CD4-positive, alpha-beta T cell treated with Interleukin-2 at 100 ng/mL for 4 hours (primary cell): ENCODE measurements at regions not wholly inside any gene's neighbourhood (a gene's known extent, or its start where the extent isn't known, plus 50 kb on each side); places are given as distances from the start of the nearest gene placed in this dataset.

Experiments used
- DNase-seq: peaks from one replicate; pipeline ENCODE4 v3.0.0-alpha.2; 2020; ENCODE audit warnings: low spot score

DNA sequence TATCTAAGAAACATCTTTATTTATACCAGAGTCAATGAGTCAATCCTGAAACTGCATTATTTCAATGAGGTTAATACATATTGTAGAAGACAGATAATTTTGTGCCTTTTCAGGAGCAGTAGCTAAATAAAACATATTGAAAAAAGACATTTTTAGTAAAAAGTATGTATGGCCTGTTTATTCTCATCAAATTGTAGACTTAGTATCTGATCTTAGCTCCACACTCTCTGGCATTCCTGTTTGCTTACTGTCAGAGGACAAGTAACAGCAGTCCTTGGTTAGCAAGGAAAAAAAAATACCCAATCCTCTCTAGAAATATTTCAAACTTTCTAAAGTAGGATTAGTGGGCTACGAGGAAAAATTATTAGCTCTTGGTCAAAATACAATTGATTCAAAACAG lies 50.5 kb upstream of the GUCY1A1 start:
- no peak for DNase-seq

DNA sequence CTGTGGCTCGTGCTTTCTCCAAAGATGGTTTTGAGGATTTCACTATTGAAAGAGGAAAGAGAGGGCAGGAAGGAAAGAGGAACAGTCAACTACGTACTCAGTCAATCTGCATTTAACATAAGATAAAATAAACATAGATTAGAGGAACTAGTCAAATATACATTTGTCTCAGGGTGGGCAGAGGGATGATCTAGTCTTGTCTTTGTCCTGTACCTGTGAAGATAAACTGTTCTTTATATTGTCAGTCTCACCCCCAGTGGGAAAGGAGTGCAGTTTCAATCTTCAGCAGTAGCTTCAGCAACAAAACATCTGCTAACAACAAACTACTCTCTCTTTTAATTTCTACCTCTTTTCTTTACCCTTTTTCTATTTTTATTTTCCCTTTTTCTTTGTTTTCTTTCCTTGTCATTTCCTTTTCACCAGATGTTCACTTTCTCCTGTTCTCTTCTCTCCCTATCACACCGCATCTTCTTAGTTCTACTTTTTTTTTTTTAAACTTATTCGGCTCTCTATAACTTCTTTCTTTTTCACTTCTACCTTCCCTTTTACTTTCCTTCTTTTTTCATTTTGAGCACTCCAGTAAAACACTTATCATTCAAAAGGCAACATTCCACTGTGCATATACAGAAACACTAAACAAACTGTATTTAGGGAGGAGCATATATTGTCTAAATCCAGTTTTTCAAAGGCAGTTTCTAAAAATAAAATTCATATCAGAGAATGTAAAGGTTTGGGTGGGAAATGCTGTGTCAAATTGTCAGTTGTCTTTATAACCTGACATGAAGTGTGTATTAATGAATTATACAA lies 51.4 kb upstream of the GUCY1A1 start:
- no peak for DNase-seq

DNA sequence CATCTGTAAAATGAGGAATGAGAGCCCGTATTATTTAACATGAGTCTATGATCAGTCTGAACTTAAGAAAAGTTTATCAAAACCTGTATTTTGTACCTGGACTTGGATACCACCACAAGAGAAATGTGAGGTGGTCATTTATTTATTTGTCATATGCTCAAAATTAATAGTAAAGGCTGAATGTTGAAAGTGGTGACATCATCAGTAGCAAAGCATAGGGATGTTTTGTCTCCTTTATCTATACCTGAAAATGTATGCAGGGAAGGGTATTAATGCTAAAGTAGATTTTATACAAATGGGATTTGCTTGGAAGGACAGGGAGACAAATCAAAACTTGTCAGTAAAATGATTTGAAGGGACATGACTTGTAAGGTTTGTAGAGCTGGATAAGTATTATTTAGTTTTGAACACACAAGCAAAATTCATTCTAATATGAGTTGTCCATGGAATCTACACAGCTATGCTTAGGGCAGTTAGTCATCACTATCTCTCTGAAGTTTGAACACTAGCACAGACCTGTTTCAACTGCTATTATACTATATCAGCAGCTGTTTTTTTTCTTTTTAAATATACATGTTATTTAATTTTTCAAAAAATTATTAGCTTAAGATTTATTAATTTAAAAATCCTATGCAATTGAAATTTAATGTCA lies 52.4 kb upstream of the GUCY1A1 start:
- no peak for DNase-seq

DNA sequence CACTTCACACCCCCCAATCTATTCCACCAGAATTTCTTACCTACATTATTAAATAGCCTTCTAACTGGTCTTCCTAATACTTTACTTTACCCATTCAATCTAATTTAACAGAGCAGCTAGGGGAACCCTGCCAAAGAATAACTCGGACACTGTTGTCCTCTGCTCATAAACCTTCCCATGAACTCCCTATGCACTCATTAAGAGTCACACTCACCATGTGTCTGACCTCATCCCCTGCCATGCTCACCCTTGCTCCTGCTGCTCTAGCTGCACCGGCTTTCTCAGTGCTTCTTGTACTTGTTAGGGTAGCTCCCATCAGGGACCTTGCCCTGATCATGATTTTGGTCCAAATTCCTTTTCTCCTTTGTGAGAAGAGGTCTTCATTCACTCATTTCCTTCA lies 54.6 kb upstream of the GUCY1A1 start:
- no peak for DNase-seq

DNA sequence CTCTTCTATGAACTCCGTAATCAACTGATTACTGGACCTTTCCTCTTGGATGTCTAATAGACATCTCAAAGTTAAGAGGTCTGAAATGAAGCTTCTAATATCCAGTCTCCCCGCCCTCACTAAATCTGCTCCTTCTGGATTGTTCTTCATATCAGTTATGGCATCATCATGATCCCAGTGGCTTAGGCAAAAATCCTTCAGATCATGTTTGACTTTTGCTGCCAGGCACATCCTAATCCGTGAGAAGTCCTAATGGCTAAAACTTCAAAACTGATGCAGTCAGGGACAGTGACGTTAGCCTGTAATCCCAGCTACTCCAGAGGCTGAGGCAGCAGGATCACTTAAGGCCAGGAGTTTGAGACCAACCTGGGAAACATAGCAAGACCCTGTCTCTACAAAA lies 55.1 kb upstream of the GUCY1A1 start:
- no peak for DNase-seq

DNA sequence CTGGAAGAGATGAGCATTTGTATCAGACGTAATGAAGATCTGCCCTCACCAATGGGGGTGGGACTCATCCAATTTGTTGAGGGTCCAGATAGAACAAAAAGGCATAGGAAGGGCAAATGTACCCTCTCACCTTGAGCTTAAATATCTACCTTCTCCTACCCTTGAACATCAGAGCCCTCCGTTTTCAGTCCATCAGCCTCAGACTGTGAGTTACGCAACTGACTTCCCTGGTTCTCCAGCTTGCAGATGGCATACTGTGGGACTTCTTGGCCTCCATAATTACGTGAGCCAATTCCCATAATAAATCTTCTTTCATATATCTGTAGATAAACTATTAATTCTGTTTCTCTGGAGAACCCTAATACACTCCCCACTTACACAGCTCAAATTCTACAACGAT lies 56.5 kb upstream of the GUCY1A1 start:
- no peak for DNase-seq

DNA sequence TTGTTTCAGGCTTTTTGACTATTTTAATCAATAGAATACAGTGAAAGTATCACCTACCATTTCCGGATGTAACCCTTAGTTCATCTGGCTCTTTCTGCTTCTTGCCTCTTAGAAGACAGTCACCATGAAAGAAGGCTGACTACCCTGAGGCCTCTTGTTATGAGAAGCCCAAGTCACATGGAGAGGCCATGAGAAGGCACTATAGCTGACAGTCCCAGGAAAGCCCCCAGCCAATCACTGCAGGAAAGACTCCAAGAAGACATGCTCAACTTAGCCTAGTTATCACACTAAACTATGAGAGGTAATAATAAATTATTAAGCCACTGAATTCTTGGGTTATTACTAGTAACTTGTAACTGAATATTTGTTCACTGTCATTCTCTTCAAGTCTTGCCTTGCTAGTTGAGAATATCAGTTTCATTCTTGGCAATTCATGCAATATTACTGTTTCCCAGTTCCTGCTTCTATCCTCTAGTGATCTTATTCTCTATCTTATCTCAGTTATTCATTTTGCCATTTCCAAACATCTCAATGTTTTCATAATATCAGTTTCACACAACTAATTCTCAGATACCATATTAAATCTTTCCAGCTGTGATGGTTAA lies 57.1 kb upstream of the GUCY1A1 start:
- no peak for DNase-seq

DNA sequence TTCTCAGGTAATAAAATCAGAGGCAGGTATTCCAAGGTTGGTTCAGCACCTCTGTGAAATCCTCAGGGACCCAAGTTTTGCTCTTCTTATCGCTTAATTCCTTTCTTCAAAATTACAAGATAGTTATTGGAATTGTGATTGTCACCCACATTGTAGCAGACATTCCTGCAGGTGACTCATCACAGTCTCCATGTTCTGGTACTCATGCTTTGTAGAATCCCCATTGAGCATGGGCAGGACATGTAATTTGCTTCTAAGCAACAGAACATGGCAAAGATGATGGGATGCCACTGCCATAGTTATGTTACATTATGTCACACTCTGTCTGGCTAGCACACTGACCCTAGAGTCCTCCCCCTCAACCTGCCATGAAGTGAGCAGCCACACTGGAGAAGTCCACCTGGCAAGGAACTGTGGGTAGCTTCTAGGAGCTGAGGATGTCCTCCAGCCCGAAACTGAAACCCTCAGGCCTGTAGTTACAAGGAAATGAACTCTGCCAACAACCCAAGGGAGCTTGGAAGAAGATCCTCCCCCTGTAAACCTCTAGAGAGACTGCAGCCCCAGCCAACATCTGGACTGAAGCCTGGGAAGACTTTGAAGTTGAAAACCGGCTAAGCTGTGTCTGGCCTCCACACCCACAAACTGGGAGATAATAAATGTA lies 58.3 kb upstream of the GUCY1A1 start:
- no peak for DNase-seq

DNA sequence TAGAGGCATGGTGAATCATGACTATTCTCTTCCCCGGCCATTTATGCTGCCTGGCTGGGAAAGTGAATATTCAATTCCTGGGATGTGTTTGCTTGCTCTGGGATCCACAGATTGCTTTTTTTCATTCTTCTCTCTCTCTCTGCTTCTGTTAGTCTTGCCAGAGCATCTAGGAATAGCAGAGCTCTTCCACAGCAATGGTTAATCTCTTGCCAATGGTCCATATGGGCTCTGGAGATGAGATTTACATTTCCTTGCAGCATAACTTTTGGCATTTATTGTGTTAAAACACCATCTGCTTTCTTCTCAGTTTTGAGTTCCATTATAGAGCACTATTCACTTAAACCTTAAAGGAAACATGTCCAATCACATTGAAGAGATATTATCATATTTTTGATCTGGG lies 59.2 kb upstream of the GUCY1A1 start:
- no peak for DNase-seq

DNA sequence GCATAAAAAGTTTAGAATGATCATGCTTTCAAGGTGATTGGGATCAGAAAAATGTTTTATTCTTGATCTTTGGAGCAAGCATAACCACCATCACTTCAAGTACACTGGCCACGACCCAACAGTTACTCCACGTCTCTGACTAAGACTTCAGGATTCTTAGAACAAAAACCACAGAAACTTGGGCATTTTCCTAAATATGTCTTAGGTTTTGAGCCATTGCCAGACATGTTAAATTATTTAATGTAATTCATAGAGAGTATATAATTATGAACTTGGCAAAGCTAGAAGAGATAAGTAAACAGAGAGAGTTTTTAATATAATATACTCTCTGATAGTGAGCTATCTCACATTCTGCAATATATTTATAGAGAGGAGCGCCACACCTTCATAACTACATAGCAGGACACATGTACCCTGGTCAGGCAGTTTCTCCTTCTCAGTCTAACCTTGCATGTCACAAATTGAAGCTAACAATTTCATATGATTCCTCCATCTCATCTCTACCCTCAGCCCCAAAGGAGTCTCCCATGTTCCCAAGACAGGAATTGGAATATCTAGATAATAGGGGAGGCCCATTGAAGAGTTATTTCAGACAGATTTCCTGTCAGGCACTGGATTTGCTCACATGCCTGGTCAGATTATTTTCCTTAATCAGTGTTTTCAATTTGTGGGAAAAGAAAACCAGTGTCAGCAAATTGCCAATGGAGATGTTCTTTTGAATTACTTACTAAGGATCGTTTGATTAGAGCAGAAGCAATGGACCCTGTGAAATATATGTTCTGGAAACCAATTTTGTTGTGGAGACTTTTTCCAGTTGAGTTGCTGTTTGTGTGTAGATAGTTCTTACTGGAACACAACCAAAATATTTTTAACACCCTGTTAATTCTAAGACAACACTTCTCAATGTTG lies 61.7 kb upstream of the GUCY1A1 start:
- no peak for DNase-seq

DNA sequence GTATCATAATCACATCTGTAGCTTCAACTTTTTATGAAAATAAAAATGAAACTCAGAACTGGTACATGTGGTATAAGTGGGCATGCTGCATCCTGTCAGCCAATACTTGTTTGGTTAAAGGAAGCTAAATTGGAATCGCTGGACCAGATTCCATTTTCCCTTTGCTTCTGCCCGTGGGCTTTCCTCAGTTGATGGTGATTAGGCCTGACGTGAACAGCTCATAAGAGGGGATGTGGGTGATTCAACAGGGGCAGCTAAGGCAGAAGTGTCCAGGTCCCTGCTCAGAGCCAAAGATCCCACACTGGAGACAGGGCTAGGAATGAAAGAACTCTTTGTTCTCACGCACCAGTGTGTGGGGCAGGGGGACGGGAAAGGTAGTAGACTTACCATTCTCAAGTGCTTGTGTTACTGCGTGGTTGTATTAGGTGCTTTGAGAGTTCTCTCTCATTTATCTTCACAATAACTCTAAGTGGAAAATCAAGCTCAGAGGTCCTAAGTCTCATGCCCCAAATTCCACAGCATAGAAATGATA lies 63.2 kb upstream of the GUCY1A1 start:
- no peak for DNase-seq

DNA sequence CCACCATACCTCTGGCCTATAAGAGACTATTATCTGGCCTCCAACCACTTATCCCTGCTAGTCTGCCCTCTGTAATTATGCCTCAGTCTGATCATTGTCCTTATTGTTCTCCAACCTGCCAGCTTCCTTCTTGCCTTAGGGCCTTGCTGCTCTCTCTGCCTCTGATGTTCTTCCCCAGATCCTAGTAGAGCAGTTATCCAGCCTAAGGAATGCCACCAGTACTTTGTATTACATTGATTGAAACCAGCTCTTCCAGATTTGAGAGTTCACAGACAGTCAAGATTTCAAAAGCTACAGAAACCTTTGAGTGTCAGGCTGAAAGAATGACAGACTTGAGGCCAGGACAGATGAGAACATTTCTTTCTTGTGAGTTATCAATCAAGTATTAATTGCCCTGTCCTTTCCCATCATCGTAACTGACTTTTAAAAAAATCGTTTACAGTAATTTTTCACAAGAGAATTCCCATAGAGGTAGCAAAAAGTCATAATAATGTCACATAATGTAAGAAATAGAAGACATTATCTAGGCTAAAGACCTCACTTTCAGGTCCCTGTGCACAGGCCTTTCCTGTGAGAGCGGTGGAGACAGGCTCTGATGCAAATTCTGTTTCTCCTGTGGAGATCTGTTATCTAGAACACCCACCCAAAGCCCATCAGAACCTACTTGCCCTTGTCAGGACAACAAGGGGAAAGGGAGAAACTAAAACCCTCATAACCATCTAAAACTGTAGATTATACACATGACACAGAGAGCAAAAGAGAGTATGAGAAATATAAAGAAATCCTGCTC lies 64.1 kb upstream of the GUCY1A1 start:
- DNase-seq = no peak

DNA sequence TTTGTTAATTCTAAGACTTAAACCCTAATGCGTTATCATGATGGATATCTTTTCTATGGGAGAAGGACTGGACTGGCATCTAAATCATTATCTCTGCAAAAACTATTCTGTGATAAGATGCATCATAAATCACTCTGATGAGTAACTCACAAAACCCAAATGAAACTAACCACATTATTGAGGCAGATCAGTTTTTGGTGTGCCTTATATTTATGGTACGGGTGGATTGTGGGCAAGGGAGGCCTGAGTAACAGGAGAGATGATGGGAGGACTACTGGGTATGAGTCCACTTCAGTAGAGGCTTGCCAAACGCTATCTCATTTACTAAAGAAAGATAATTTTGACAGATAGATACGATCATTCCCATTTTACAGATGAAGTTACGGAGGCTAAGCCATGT lies 66.4 kb upstream of the GUCY1A1 start:
- DNase-seq = no peak

DNA sequence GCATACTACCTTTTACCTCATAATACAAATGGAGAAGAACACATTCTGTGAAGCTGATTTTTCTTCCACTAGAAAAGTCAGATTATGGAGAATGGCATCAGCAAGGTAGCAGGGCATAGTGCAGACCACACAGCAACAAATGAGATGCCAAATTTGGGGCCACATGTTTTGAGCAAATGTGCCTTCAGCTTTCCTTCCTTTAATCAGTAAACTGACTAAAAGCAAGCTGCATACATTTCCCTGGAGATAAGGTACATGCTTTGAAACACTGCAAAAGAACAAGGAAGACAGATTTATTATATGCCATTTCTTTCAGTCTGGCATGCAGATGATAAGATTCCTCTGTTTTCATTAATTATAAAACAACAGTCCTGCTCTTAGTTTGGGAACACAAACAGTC lies 67.1 kb upstream of the GUCY1A1 start:
- DNase-seq = no peak

DNA sequence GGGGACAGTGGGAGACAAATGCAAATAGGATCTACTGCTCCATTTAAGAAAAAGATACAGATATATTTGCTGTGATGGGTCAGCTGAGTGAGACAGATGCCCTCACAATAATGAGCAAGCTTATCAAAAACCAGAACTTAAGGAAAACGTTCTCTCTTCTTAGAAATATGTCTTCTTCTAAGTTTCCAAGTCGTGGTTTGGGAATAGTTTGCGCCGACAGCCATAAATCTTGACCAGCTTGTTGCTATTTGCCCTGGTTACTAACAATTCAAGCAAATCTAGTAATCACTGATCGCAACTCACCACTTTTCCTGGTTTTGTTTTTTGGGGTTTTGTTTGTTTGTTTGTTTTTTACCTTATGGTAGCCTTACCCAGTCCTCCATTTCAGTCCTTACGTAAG lies 67.6 kb upstream of the GUCY1A1 start:
- DNase-seq = no peak

DNA sequence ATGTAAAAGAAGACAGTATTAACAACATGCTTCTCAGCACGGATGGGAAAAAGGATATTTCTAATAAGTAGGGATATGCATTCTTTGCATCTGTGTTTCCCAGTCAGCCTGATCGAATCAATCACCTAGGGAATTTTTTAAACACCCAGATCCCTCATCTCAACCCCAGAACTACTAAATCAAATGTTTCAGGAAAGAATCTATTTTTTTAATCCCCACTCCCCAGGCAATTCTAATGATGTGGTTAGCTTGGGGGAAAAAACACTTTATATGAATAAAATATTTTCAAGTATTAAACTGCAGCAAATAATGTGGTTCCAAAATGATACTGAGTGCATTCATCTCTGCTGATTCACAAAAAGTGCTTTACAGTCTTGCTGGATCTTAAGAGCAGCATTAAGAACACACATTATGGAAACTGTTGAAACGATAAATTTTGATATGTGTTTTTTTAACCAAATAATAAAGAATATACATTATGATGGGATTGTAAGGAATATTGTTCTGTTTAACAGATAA lies 68.7 kb upstream of the GUCY1A1 start:
- no peak for DNase-seq

DNA sequence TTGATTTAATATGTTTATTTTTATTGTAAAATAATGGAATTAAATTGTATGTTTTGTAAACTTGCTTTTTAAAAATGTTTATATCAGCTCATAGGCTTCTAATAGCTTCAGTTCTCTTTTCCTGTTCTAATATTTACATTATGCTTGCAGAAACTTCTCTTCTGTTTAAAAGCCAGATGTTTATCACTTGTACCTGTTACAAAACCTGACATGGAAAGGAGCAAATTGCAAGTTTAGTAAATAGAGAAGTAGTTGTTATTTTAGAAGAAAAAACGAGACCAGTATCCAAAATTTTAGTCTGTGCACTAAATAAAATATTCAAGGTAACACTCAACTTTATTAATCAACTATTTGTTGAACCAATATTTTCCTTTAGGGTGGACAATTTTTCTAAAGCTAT lies 69.4 kb upstream of the GUCY1A1 start:
- no peak for DNase-seq

DNA sequence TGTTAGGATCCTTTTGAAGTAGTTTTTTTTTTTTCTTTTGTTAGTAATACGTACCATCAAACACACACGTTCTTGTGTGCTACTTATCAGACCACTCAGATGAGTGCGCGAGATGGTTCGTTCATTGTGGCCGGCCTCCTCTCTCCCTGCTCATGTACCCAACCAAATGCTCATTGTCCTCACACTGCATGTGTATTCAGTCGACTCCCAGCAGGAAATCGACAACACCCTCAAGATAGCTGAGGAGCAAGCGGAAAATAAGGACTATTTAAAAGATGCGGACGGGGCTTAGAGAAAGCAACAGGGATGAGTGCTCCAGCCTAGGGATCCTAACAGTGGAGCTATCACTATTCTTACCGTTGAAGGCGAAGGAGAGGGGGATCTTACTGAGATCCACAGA lies 72.9 kb upstream of the GUCY1A1 start:
- no peak for DNase-seq

DNA sequence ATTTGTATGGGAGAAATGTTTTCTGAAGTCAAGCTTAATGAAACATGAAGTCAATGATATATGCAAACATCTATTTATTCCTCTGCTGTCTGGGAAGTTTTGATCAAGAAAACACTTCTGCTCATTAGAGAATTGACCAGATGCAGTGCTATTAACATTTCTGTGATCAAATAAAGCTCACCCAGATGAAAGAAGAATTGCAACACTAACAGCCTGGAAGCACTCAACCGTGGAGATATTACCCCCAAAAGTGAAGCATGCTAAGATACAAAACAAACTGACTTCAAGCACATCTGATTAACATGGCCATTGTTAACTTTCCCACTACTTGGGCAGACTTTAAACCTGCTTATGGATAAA lies 73.7 kb upstream of the GUCY1A1 start:
- no peak for DNase-seq

DNA sequence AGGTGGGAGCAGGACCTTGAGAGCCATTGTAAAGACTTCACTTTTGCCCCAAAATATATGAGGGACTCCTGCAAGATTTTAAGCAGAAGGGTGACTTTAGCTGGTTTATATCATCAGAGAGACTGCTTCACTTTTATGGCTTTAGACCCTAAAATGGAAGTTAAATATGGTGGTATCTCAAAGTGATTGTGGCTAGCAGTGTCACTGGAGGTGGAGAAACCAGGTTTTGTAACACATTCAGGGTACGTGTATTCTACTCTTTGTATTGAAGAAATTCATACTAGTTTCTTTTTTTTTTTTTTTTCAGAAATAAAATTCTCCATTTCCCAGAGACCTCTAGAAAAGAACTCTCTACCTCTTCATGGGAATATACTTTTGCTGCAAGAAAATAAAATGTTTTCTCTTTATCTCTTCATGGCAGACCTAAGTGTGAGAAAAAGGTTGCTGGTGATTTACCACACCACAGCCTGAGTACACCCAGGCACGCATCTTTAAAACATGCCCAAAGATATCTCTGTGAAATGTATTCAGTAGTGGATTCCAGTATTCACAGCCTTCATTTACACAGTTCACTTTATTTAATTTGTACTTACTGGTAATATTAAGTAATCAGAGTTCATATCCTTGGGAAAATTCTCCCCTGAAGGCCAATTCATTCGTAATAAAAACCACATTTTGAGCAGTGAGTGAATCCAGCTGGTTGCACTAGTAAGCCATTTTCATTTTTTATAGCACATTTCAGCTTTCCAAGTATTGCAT lies 74.3 kb upstream of the GUCY1A1 start:
- no peak for DNase-seq
